Adrenal gland (tissue), 5 donors: ENCODE measurements at regions not wholly inside any gene's neighbourhood (a gene's known extent, or its start where the extent isn't known, plus 50 kb on each side); places are given as distances from the start of the nearest gene placed in this dataset.

Source experiments
- POLR2A ChIP-seq, 2 donors: fragments of 450-650 bp; IDR thresholded peaks; one replicate each; pipeline ENCODE4 v1.6.1; 2017; ENCODE audit warnings: antibody characterized with exemption in 2 of 2, mild to moderate bottlenecking in 2 of 2, moderate library complexity in 1 of 2
- TF ChIP-seq, protein P1 (sequence below), 6 experiments: fragments of 450-650 bp in 4 of 6; fragments of 200-600 bp in 2 of 6; sonication (generic) in 1 of 6; IDR thresholded peaks; 1 replicate in 5 of 6; 2 replicates in 1 of 6; pipeline versions ENCODE4 v1.5.1 to v1.8.0; 2016 to 2021; ENCODE audit warnings: antibody characterized with exemption in 6 of 6, mild to moderate bottlenecking in 2 of 6, moderate library complexity in 1 of 6
- donor health status: DM: no; HTN: no; CAD: no.

DNA sequence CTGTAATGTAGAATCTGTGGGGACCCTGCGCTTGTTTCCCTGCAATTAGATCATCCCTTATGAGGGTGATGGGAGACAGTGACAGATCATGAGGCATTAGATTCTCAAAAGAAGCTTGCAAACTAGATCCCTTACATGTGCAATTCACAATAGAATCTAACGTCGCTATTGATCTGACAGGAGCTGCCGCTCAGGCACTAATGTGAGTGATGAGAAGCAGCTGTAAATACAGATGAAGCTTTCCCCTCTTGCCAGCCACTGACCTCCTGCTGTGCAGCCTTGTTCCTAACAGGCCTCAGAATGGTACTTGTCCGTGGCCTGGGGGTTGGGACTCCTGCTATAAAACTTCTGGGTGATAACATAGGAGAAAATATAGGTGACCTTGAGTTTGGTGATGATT is 1076.8 kb downstream of the PDHA2 start:
- TF ChIP-seq, protein P1, sequence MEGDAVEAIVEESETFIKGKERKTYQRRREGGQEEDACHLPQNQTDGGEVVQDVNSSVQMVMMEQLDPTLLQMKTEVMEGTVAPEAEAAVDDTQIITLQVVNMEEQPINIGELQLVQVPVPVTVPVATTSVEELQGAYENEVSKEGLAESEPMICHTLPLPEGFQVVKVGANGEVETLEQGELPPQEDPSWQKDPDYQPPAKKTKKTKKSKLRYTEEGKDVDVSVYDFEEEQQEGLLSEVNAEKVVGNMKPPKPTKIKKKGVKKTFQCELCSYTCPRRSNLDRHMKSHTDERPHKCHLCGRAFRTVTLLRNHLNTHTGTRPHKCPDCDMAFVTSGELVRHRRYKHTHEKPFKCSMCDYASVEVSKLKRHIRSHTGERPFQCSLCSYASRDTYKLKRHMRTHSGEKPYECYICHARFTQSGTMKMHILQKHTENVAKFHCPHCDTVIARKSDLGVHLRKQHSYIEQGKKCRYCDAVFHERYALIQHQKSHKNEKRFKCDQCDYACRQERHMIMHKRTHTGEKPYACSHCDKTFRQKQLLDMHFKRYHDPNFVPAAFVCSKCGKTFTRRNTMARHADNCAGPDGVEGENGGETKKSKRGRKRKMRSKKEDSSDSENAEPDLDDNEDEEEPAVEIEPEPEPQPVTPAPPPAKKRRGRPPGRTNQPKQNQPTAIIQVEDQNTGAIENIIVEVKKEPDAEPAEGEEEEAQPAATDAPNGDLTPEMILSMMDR (IDR thresholded peaks at IDR 0.05): no peak
- TF ChIP-seq POLR2A (IDR thresholded peaks at IDR 0.05): no peak
